Neural progenitor cell (in vitro differentiated cells): ENCODE measurements at regions not wholly inside any gene's neighbourhood (a gene's known extent, or its start where the extent isn't known, plus 50 kb on each side); places are given as distances from the start of the nearest gene placed in this dataset.
"Not testable (repeated sequence)": the region's sequence is repeated elsewhere in the genome, so short reads cannot be mapped to it uniquely, and the experiment has no call there.

Experiments used
- CTCF ChIP-seq: fragments of 200-600 bp; sonication (generic); IDR thresholded peaks from 2 replicates; pipeline ENCODE4 v1.5.1; 2017; ENCODE audit warnings: antibody characterized with exemption, mild to moderate bottlenecking
- EZH2 ChIP-seq: fragments of 200-600 bp; sonication (generic); IDR thresholded peaks from 2 replicates; pipeline ENCODE4 v1.6.1; 2017; ENCODE audit warnings: antibody characterized with exemption, mild to moderate bottlenecking, moderate library complexity
- EZH2phosphoT487 ChIP-seq: fragments of 200-600 bp; sonication (generic); IDR thresholded peaks from 2 replicates; pipeline ENCODE4 v1.6.1; 2017; ENCODE audit warnings: antibody characterized with exemption

DNA sequence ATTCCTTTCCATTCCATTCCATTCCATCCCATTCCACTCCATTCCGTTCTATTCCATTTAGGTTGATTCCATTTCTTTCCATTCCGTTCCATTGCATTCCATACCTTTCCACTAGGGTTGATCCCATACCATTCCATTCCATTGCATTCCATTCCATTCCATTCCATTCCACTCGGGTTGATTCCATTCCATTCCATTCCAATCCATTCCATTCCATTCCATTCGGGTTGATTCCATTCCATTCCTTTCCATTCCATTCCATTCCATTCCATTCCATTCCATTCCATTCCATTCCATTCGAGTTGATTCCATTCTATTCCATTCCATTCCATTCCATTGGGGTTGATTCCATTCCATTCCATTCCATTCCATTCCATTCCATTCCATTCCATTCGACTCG, 161.1 kb downstream of the CWH43 start:
- not testable (repeated sequence) for TF ChIP-seq EZH2, CTCF, EZH2phosphoT487
